ENCODE measurements at regions not wholly inside any gene's neighbourhood (a gene's known extent, or its start where the extent isn't known, plus 50 kb on each side); places are given as distances from the start of the nearest gene placed in this dataset.

DNA sequence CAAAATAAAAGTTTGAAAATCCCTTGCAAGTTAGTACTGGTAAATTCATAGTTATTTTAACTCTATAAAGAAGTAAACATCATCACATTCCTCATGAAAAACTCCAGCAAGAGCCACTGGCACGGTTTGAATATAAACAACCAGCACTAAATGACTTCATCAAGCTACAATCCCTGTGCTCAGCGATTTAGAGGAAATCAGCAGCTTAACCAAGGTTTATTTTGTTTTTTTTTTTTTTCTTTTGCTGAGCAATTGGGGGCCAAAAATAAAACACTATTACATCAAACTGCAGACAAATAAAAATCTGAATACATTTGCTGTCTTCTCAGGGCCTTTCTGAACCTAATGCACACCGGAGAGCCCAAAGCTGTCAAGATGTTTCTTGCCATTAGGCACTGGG, 106.2 kb upstream of the SLC24A2 start:
- no peak for TF ChIP-seq YY1 (IDR thresholded peaks at IDR 0.05; ENCODE audit: insufficient read depth, insufficient read length)
- TF ChIP-seq ZNF274 (IDR thresholded peaks at IDR 0.05; ENCODE audit: low read depth, low read length) = no peak
